Spleen (tissue), 7 donors: ENCODE measurements at regions not wholly inside any gene's neighbourhood (a gene's known extent, or its start where the extent isn't known, plus 50 kb on each side); places are given as distances from the start of the nearest gene placed in this dataset.

Source experiments
- POLR2A ChIP-seq, 3 donors: fragments of 450-650 bp; IDR thresholded peaks; one replicate each; pipeline ENCODE4 v1.5.1; 2017; ENCODE audit warnings: antibody characterized with exemption in 3 of 3, mild to moderate bottlenecking in 1 of 3
- POLR2AphosphoS5 ChIP-seq, 3 donors: sonication (generic); formaldehyde crosslinking; IDR thresholded peaks; one replicate each; pipeline ENCODE4 v1.5.1; 2017; ENCODE audit warnings: antibody characterized with exemption in 3 of 3
- TF ChIP-seq, protein P1 (sequence below), 11 experiments: fragments of 200-600 bp in 7 of 11; fragments of 450-650 bp in 4 of 11; sonication (generic) in 4 of 11; IDR thresholded peaks in 8 of 11; conservative IDR thresholded peaks in 3 of 11; 1 replicate in 7 of 11; 2 replicates in 4 of 11; pipeline versions ENCODE4 v1.4.0 to v1.8.0; 2016 to 2021; ENCODE audit warnings: antibody characterized with exemption in 11 of 11, inconsistent platforms in 4 of 11, mild to moderate bottlenecking in 1 of 11
- donor health status: DM: no; HTN: no; CAD: no; lungs with moderate emphysema.
- donor health status: DM: no; HTN: no; CAD: no.
- donor health status: DM: no; HTN: no; CAD: no.

GRCh38 chr3:152957491-152957890, 122.6 kb downstream of the P2RY1 start:
- TF ChIP-seq, protein P1, sequence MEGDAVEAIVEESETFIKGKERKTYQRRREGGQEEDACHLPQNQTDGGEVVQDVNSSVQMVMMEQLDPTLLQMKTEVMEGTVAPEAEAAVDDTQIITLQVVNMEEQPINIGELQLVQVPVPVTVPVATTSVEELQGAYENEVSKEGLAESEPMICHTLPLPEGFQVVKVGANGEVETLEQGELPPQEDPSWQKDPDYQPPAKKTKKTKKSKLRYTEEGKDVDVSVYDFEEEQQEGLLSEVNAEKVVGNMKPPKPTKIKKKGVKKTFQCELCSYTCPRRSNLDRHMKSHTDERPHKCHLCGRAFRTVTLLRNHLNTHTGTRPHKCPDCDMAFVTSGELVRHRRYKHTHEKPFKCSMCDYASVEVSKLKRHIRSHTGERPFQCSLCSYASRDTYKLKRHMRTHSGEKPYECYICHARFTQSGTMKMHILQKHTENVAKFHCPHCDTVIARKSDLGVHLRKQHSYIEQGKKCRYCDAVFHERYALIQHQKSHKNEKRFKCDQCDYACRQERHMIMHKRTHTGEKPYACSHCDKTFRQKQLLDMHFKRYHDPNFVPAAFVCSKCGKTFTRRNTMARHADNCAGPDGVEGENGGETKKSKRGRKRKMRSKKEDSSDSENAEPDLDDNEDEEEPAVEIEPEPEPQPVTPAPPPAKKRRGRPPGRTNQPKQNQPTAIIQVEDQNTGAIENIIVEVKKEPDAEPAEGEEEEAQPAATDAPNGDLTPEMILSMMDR (IDR thresholded peaks at IDR 0.05 in 8 of 11, conservative IDR thresholded peaks at IDR 0.05 in 3 of 11), result no peak
- TF ChIP-seq POLR2AphosphoS5 (IDR thresholded peaks at IDR 0.05), result no peak
- TF ChIP-seq POLR2A (IDR thresholded peaks at IDR 0.05), result no peak
